PC-3 (cell line): ENCODE measurements at regions not wholly inside any gene's neighbourhood (a gene's known extent, or its start where the extent isn't known, plus 50 kb on each side); places are given as distances from the start of the nearest gene placed in this dataset.
"Not testable (repeated sequence)": the region's sequence is repeated elsewhere in the genome, so short reads cannot be mapped to it uniquely, and the experiment has no call there.

Experiments
- ATAC-seq: fragments of 200-7000 bp; cut with Tn5 transposase; 2 replicates; pipeline ENCODE4 v1.9.1; 2020; ENCODE audit warnings: mild to moderate bottlenecking, moderate library complexity
- BruUV-seq: library from RNA; stranded (reverse); fragments of 400-500 nt; replicated peaks from 2 replicates; lab custom pipeline; 2021; lab: Mats Ljungman, UMichigan
- CTCF ChIA-PET: fragments of 300-600 bp; sonication (Branson Sonifier 250); formaldehyde crosslinking; loops from one replicate; lab custom pipeline; 2022; ENCODE audit warnings: antibody characterized with exemption; lab: Charles Lee
- POLR2A ChIA-PET: fragments of 300-600 bp; sonication (Branson Sonifier 250); formaldehyde crosslinking; loops from one replicate; lab custom pipeline; 2022; ENCODE audit warnings: antibody characterized with exemption; ENCODE audit not compliant: unreplicated experiment; lab: Charles Lee
- DNase-seq: peaks from one replicate; pipeline ENCODE4 v3.0.0-alpha.2; 2015
- H2AFZ ChIP-seq: fragments of 300-600 bp; sonication (generic); 2 replicates; pipeline ENCODE4 v1.6.0; 2016; ENCODE audit warnings: antibody characterized with exemption, low read length
- H3F3A ChIP-seq: fragments of 300-600 bp; sonication (generic); one replicate; pipeline ENCODE4 v1.6.0; 2017; ENCODE audit warnings: antibody characterized with exemption, low read length, control low read depth, mild to moderate bottlenecking; ENCODE audit not compliant: unreplicated experiment
- H3K27ac ChIP-seq: fragments of 300-600 bp; sonication (generic); 2 replicates; pipeline ENCODE4 v1.5.1; 2016; ENCODE audit warnings: mild to moderate bottlenecking, low read length
- H3K27me3 ChIP-seq: fragments of 300-600 bp; sonication (generic); 2 replicates; pipeline ENCODE4 v1.6.1; 2016; ENCODE audit warnings: low read length, mixed read lengths
- H3K36me3 ChIP-seq: fragments of 300-600 bp; sonication (generic); 2 replicates; pipeline ENCODE4 v1.6.1; 2016; ENCODE audit warnings: low read depth, mixed run types, low read length, mixed read lengths
- H3K4me1 ChIP-seq: fragments of 300-600 bp; sonication (generic); 2 replicates; pipeline ENCODE4 v1.5.1; 2016; ENCODE audit warnings: low read length; ENCODE audit not compliant: insufficient read depth
- H3K4me2 ChIP-seq: fragments of 300-600 bp; sonication (generic); 2 replicates; pipeline ENCODE4 v1.6.0; 2016; ENCODE audit warnings: low read length
- H3K4me3 ChIP-seq: fragments of 300-600 bp; sonication (generic); 2 replicates; pipeline ENCODE4 v1.5.1; 2016; ENCODE audit warnings: mild to moderate bottlenecking, low read length, mixed read lengths
- H3K79me2 ChIP-seq: fragments of 300-600 bp; sonication (generic); 2 replicates; pipeline ENCODE4 v1.6.1; 2017; ENCODE audit warnings: low read length, mixed read lengths
- H3K9ac ChIP-seq: fragments of 300-600 bp; sonication (generic); 2 replicates; pipeline ENCODE4 v1.6.0; 2016; ENCODE audit warnings: mild to moderate bottlenecking, low read length
- H3K9me2 ChIP-seq: fragments of 300-600 bp; sonication (generic); replicated peaks from 2 replicates; pipeline ENCODE4 v1.6.1; 2016; ENCODE audit warnings: mixed run types, low read length, mixed read lengths
- H3K9me3 ChIP-seq: fragments of 300-600 bp; sonication (generic); 2 replicates; pipeline ENCODE4 v1.6.1; 2016; ENCODE audit warnings: low read length, mixed read lengths
- H4K20me1 ChIP-seq: fragments of 300-600 bp; sonication (generic); 2 replicates; pipeline ENCODE4 v1.6.1; 2016; ENCODE audit warnings: low read length, mixed read lengths
- EZH2 ChIP-seq: fragments of 300-600 bp; sonication (generic); IDR thresholded peaks from one replicate; pipeline ENCODE4 v1.6.1; 2017; ENCODE audit warnings: antibody characterized with exemption, mild to moderate bottlenecking, low read length; ENCODE audit not compliant: unreplicated experiment
- EZH2phosphoT487 ChIP-seq: fragments of 300-600 bp; sonication (generic); IDR thresholded peaks from 2 replicates; pipeline ENCODE4 v1.6.1; 2018; ENCODE audit warnings: mild to moderate bottlenecking, antibody characterized with exemption, low read length, borderline replicate concordance
- intact Hi-C: fragments of 100-400 bp; cut with micrococcal nuclease; formaldehyde crosslinking; loops from 2 replicates; pipeline ENCODE4 v1.9.0; 2023
- TF ChIP-seq, protein P1 (sequence below): fragments of 300-600 bp; sonication (generic); conservative IDR thresholded peaks from 2 replicates; pipeline ENCODE4 v1.5.1; 2017; ENCODE audit warnings: antibody characterized with exemption, low read depth, mild to moderate bottlenecking, low read length

DNA sequence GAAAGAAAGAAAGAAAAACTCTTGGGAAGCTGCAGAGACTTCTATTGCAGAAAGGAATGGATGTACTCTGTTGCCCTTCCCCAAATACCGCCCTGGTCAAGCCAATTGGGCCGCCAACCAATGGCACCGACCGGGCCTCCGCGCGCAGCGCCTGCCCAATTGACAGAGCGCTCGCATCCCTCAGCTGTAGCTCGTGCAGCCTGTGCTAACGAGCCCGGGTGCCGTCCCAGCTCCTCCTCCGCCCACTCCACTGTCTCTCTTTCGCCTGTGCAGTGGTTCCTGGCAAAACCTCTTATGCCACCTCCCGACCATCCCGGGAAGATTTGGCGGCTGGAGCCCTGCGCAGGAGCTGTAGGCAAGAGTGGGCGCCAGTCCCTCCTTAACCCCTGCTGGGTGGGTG, 304.2 kb upstream of the DPP6 start:
- H3F3A ChIP-seq, H3K9me3 ChIP-seq, ATAC-seq, intact Hi-C loops, H3K36me3 ChIP-seq, DNase-seq, H3K4me3 ChIP-seq, H3K27ac ChIP-seq, H4K20me1 ChIP-seq, H2AFZ ChIP-seq, H3K9me2 ChIP-seq, BruUV-seq, H3K9ac ChIP-seq, CTCF ChIA-PET, POLR2A ChIA-PET, H3K4me1 ChIP-seq, H3K27me3 ChIP-seq, H3K79me2 ChIP-seq, H3K4me2 ChIP-seq: not testable (repeated sequence)

DNA sequence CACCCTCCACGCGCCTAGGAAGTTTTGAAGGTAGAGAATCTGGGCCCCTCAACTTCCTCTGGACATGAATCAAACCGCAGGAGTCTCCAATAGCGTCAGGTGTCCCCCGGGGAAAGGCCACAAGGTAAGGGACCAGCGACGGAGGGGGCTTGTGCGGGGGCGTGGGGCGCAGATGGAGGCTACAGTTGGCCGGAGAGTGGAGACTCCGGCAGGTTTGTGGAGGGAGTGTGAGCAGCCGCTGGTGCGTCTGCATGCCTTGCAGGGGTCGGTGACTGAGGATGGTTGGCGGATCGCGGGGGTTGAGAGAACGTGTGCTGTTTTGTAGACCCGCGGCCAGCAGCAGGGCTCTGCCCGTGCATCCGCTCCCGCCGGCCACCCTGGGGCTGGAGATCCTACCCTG, 303.3 kb upstream of the DPP6 start:
- intact Hi-C loops, DNase-seq, H3K27ac ChIP-seq, H2AFZ ChIP-seq, H3K9me2 ChIP-seq, ATAC-seq, H4K20me1 ChIP-seq, CTCF ChIA-PET, BruUV-seq, H3K79me2 ChIP-seq, H3K4me1 ChIP-seq, H3K27me3 ChIP-seq, H3K9ac ChIP-seq, POLR2A ChIA-PET, H3K4me2 ChIP-seq, H3K4me3 ChIP-seq, H3K36me3 ChIP-seq, H3K9me3 ChIP-seq, H3F3A ChIP-seq: not testable (repeated sequence)

DNA sequence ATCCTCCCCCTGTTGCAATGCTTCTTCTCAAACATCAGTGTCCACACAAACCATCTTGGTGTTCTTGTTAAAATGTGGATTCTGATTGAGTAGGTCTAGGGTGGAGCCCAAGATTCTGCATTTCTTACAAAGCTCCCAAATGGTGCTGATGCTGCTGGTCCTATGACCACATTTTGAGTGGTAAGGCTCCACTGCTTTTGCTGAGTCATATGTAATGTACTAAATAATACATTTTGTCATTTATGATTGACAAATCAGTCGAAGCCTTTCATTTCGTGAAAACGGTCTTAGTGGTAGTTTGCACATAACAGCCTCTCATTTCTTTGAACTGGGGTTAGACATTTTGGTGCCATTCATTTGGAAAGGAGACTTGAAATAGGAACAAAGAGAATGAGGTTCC, 286.3 kb upstream of the DPP6 start:
- H3K36me3 ChIP-seq, H3F3A ChIP-seq, H3K9me2 ChIP-seq, H3K27ac ChIP-seq, H3K79me2 ChIP-seq, DNase-seq, H2AFZ ChIP-seq, CTCF ChIA-PET, BruUV-seq, H3K27me3 ChIP-seq, H4K20me1 ChIP-seq, H3K9ac ChIP-seq, H3K4me3 ChIP-seq, H3K4me2 ChIP-seq, H3K9me3 ChIP-seq, ATAC-seq, POLR2A ChIA-PET, intact Hi-C loops, H3K4me1 ChIP-seq: not testable (repeated sequence)

DNA sequence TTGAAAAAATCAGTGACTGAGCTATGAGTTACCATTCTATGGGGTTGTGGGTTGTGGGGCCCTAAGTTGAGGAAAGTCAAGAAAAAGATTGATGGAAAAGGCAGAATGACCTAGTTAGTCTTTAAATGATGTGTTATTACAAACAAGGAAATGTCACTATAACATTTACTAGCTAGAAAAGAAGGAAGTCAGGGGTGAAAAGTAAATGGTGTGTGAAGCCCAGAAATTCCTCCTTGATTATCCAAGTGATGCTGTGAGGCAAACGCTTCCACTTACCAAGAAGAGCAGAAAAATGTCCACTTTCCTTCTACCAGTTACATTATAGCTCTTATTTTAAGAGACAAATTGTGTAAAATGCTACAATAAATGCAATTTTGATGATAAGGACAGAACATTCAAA, 285.3 kb upstream of the DPP6 start:
- H3K4me2 ChIP-seq, H3F3A ChIP-seq, H4K20me1 ChIP-seq, POLR2A ChIA-PET, H3K27ac ChIP-seq, H3K36me3 ChIP-seq, H3K9me2 ChIP-seq, CTCF ChIA-PET, BruUV-seq, H3K4me1 ChIP-seq, H3K4me3 ChIP-seq, H3K27me3 ChIP-seq, DNase-seq, ATAC-seq, H3K9me3 ChIP-seq, H2AFZ ChIP-seq, intact Hi-C loops, H3K79me2 ChIP-seq, H3K9ac ChIP-seq: not testable (repeated sequence)

DNA sequence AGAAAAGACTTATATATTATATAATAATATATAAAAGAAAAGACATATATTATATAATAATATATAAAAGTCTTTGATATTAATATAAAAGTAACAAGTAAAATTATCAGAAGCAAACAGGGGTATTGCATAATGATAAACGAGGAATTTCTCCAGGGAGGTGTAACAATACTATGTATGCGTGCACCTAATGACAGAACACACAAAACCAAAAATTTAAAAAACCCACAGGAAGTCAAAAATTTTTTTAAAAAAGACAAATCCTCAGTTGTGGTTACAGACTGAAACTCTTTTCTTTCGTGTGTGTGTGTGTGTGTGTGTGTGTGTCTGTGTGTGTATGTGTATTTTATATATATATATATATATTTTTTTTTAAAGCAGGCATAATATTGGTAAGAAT, 279.2 kb upstream of the DPP6 start:
- no peak overlapping the region for H3K27ac ChIP-seq
- ATAC-seq (no peak), DNase-seq (no peak)
- H3K79me2 ChIP-seq = no peaks in the 10 kb centered on the region
- H3K9me2 ChIP-seq = no peaks in the 10 kb centered on the region
- no peak overlapping the region for H3K4me2 ChIP-seq
- CTCF ChIA-PET = no interaction called here
- intact Hi-C loops = no loop called here
- H4K20me1 ChIP-seq = no peaks in the 10 kb centered on the region
- H3K9ac ChIP-seq = no peak overlapping the region
- H2AFZ ChIP-seq = no peak overlapping the region
- no TSS peak for BruUV-seq
- TF ChIP-seq, protein P1, sequence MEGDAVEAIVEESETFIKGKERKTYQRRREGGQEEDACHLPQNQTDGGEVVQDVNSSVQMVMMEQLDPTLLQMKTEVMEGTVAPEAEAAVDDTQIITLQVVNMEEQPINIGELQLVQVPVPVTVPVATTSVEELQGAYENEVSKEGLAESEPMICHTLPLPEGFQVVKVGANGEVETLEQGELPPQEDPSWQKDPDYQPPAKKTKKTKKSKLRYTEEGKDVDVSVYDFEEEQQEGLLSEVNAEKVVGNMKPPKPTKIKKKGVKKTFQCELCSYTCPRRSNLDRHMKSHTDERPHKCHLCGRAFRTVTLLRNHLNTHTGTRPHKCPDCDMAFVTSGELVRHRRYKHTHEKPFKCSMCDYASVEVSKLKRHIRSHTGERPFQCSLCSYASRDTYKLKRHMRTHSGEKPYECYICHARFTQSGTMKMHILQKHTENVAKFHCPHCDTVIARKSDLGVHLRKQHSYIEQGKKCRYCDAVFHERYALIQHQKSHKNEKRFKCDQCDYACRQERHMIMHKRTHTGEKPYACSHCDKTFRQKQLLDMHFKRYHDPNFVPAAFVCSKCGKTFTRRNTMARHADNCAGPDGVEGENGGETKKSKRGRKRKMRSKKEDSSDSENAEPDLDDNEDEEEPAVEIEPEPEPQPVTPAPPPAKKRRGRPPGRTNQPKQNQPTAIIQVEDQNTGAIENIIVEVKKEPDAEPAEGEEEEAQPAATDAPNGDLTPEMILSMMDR = no peak
- no peak for TF ChIP-seq EZH2
- no peak for TF ChIP-seq EZH2phosphoT487
- no peaks in the 10 kb centered on the region for H3K9me3 ChIP-seq
- H3K4me3 ChIP-seq = no peak overlapping the region
- no peaks in the 10 kb centered on the region for H3F3A ChIP-seq
- no peaks in the 10 kb centered on the region for H3K4me1 ChIP-seq
- no peaks in the 10 kb centered on the region for H3K36me3 ChIP-seq
- POLR2A ChIA-PET = no interaction called here
- no peaks in the 10 kb centered on the region for H3K27me3 ChIP-seq

DNA sequence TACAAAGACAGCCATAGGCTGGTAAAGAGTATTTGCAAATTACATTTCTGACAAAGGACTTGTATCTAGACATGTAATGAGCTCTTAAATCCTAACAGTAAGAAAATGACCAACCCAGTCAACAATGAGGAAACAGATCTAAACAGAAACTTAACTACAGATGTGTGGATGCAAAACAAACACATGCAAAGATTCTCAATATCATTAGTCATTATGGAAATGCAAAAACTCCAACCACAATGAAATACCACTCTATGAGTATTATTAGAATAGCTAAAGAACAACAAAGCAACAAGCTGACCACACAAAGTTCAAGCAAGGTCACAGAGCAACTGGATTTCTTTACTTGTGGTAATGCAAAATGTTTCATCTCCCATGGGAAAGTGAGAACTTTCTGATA, 275.3 kb upstream of the DPP6 start:
- CTCF ChIA-PET, H3K79me2 ChIP-seq, H4K20me1 ChIP-seq, H3K36me3 ChIP-seq, H3K27me3 ChIP-seq, H3K4me2 ChIP-seq, DNase-seq, POLR2A ChIA-PET, H3F3A ChIP-seq, H3K9ac ChIP-seq, BruUV-seq, H3K9me3 ChIP-seq, H3K9me2 ChIP-seq, H3K27ac ChIP-seq, H3K4me1 ChIP-seq, intact Hi-C loops, ATAC-seq, H3K4me3 ChIP-seq, H2AFZ ChIP-seq: not testable (repeated sequence)
